ENCODE measurements at regions not wholly inside any gene's neighbourhood (a gene's known extent, or its start where the extent isn't known, plus 50 kb on each side); places are given as distances from the start of the nearest gene placed in this dataset.

GRCh38 chr10:58994226-58995057, 182.0 kb upstream of the PHYHIPL start:
- no peak for TF ChIP-seq CTCF (IDR thresholded peaks at IDR 0.05; ENCODE audit: low read depth, low read length)
- no peak for TF ChIP-seq EZH2phosphoT487 (IDR thresholded peaks at IDR 0.05; ENCODE audit: low read depth)

Measured in OCI-LY3 (cell line).